ENCODE measurements at regions not wholly inside any gene's neighbourhood (a gene's known extent, or its start where the extent isn't known, plus 50 kb on each side); places are given as distances from the start of the nearest gene placed in this dataset.
A peak's percentile ranks its signal among the peaks of the same experiment; 100 is the strongest.

- no peaks in the 10 kb centered on the region; a peak in 1 of 8 replicates for H3K36me3 ChIP-seq (ENCODE audit: control insufficient read depth in 2 of 4, insufficient read depth in 4 of 4, low read length in 3 of 4)
- peak overlapping the region; percentile 19; the same call in 1 of the 2 replicates for H2AFZ ChIP-seq (ENCODE audit: low read length)
- no peak overlapping the region for H2BK12ac ChIP-seq (ENCODE audit: low read depth, low read length)
- no peak overlapping the region for H2BK5ac ChIP-seq (ENCODE audit: low read depth, low read length)
- H3K9me3 ChIP-seq (ENCODE audit: insufficient read depth in 2 of 2, low read depth in 1 of 2, low read length in 1 of 2) = no peaks in the 10 kb centered on the region
- H3K4me1 ChIP-seq (replicated peaks in 1 of 4; ENCODE audit: control insufficient read depth in 3 of 4, insufficient read depth in 4 of 4, low read length in 3 of 4) = peaks cover 0 to 6% (median 0%) of the 10 kb centered on the region in 4 experiments; a peak in 3 of 7 replicates
- no peak overlapping the region for H2BK120ac ChIP-seq (replicated peaks; ENCODE audit: low read depth, low read length)
- H4K91ac ChIP-seq (replicated peaks; ENCODE audit: insufficient read length, low read length) = no peak overlapping the region
- H2BK20ac ChIP-seq (ENCODE audit: low read length) = no peak overlapping the region
- FAIRE-seq (no peak), DNase-seq (ENCODE audit: low read depth in 1 of 2, low spot score in 2 of 2) (peak in 1 of 2 experiments; percentile 11)
- H3K14ac ChIP-seq (ENCODE audit: insufficient read length) = no peak overlapping the region
- H3K9ac ChIP-seq (replicated peaks in 1 of 4; ENCODE audit: extremely low read depth in 1 of 4, low read depth in 3 of 4, low read length in 3 of 4) = no peak overlapping the region
- H3K4me3 ChIP-seq (ENCODE audit: extremely low read depth in 1 of 4, insufficient read depth in 2 of 4, low read depth in 3 of 4, low read length in 4 of 4) = no peak overlapping the region
- H3K23ac ChIP-seq (ENCODE audit: insufficient read length) = no peak overlapping the region
- no peak overlapping the region for H4K5ac ChIP-seq (ENCODE audit: insufficient read length, low read depth, low read length)
- no peak overlapping the region for H3K4ac ChIP-seq (replicated peaks; ENCODE audit: insufficient read length, low read depth, low read length)
- no peak overlapping the region for H3K27ac ChIP-seq (ENCODE audit: low read depth, low read length)
- H3K4me2 ChIP-seq (ENCODE audit: insufficient read depth in 1 of 2, low read depth in 2 of 2, low read length in 2 of 2) = no peak overlapping the region
- no peaks in the 10 kb centered on the region for H3K79me2 ChIP-seq (ENCODE audit: control insufficient read depth in 1 of 2, insufficient read depth in 2 of 2, low read length in 2 of 2)
- H3K18ac ChIP-seq (ENCODE audit: extremely low read depth, low read length) = no peak overlapping the region
- H2AK5ac ChIP-seq (ENCODE audit: low read depth, low read length) = no peak overlapping the region
- no peak overlapping the region for H3K56ac ChIP-seq (replicated peaks; ENCODE audit: insufficient read length, low read depth, low read length)
- POLR2A ChIA-PET (ENCODE audit: partially characterized antibody) = interaction anchor here (1.4 kb wide), 1 partner anchor 9 kb away, joined by 4 read pairs; no protein-coding TSS in a partner anchor
- H2BK15ac ChIP-seq (ENCODE audit: low read length) = 0 out of 2 replicates have a peak overlapping the region, but pooled peaks have one; percentile 13
- 82% methylated on average over 3 of the region's 3 CpGs; no CpG with 5 or more reads in 1 of the 2 experiments for WGBS, 2 experiments (ENCODE audit: extremely low coverage in 1 of 2, insufficient coverage in 1 of 2, insufficient read length in 1 of 2, insufficient replicate concordance in 2 of 2, low coverage in 1 of 2, low lambda C conversion rate in 2 of 2, missing lambda C conversion rate in 1 of 2)
- no peak overlapping the region for H4K8ac ChIP-seq (ENCODE audit: extremely low read depth, insufficient read depth, low read length)
- H3K79me1 ChIP-seq (ENCODE audit: low read depth, low read length) = no peaks in the 10 kb centered on the region
- H3K23me2 ChIP-seq (ENCODE audit: low read depth, low read length) = no peaks in the 10 kb centered on the region
- no peaks in the 10 kb centered on the region for H3K27me3 ChIP-seq (replicated peaks in 1 of 4; ENCODE audit: control insufficient read depth in 3 of 4, extremely low read depth in 1 of 4, insufficient read depth in 3 of 4, low read length in 3 of 4)
- CTCF ChIA-PET (ENCODE audit: partially characterized antibody) = interaction anchor here (0.6 to 1.3 kb wide), 4 partner anchors 11 to 156 kb away, joined by 3 read pairs; no protein-coding TSS in a partner anchor
- no peaks in the 10 kb centered on the region for H4K20me1 ChIP-seq (replicated peaks in 1 of 2; ENCODE audit: control insufficient read depth in 1 of 2, insufficient read depth in 2 of 2, low read length in 2 of 2)
These were observed 170.0 kb upstream of the TSHZ3 start for GRCh38 chr19:31519256-31519655.
